GM12872 (cell line): ENCODE measurements at regions not wholly inside any gene's neighbourhood (a gene's known extent, or its start where the extent isn't known, plus 50 kb on each side); places are given as distances from the start of the nearest gene placed in this dataset.

Experiments used
- TF ChIP-seq, protein P1 (sequence below): IDR thresholded peaks from 3 replicates; pipeline ENCODE4 v1.5.1; 2011; ENCODE audit warnings: low read depth, mild to moderate bottlenecking, low read length, moderate library complexity; ENCODE audit not compliant: insufficient read depth

DNA sequence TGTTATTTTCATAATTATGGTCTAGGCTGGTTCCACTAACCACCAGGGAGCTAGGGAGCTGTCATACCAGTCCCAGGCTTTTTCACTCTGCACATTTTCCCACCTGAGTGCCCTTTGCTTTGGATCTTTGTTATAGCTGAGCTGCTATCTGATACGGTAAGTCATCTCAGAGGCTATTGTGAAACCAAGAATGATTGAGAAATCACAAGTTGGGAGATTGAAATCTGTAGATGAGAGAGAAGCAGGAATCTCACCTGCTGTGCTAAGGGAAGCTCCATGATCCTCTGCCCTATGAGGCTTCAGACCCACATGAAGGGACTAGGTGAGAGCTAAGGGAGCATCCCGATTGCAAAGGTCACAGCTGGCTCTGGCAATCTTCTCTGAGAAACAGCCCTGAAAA, 307.8 kb downstream of the REEP3 start:
- TF ChIP-seq, protein P1, sequence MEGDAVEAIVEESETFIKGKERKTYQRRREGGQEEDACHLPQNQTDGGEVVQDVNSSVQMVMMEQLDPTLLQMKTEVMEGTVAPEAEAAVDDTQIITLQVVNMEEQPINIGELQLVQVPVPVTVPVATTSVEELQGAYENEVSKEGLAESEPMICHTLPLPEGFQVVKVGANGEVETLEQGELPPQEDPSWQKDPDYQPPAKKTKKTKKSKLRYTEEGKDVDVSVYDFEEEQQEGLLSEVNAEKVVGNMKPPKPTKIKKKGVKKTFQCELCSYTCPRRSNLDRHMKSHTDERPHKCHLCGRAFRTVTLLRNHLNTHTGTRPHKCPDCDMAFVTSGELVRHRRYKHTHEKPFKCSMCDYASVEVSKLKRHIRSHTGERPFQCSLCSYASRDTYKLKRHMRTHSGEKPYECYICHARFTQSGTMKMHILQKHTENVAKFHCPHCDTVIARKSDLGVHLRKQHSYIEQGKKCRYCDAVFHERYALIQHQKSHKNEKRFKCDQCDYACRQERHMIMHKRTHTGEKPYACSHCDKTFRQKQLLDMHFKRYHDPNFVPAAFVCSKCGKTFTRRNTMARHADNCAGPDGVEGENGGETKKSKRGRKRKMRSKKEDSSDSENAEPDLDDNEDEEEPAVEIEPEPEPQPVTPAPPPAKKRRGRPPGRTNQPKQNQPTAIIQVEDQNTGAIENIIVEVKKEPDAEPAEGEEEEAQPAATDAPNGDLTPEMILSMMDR: no peak

- TF ChIP-seq, protein P1: no peak
These were observed 308.5 kb downstream of the REEP3 start for GRCh38 chr10:63829573-63830149.

DNA sequence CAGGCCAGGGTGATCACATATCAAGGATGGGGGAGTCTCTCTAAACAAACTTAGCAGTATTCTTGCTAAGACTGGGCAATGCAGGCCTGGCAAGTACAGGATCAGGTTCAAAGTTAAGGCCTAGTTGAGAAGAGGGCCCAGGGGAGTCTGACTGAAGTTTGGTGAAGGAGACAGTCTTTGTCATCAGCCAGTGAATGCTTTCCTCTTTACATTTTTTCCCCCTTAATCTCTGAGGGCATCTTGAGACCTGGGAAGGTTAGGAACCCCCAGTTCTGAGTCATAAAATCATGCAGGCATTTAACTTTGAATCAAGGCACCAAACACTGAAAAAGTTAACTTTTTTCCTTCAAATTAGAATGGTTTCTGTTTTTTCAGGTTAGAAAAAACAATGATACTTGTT, 311.5 kb downstream of the REEP3 start:
- TF ChIP-seq, protein P1: no peak

DNA sequence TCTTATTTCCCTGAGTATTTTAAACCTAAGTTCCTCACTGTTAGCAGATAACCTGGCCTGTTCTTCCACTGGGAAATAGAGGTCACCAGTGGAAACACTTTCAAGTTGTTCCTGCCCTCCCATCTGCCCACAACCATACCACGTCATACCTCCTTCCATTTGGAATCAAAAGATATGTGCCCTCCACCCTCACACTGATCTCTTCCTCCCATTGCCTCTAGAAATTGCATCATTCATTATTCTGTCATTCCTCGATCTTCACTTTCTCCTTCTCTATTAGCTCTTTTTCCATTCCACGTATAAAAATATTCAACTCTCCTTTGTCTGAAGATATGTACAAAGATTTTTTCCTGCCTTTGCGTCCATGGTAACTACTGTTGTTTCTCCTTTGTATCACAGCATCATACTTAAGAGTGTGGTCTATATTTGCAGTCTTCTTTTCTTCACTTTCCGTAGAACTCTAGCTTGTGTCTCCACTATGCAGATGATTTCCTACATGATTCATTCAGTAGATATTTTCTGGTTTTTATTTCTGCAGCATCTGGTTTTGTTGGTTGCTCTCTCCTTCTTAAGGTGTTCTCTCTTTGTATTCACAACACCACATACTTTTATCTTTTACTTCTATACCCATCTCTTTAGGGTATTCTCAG, 312.3 kb downstream of the REEP3 start:
- TF ChIP-seq, protein P1: no peak

DNA sequence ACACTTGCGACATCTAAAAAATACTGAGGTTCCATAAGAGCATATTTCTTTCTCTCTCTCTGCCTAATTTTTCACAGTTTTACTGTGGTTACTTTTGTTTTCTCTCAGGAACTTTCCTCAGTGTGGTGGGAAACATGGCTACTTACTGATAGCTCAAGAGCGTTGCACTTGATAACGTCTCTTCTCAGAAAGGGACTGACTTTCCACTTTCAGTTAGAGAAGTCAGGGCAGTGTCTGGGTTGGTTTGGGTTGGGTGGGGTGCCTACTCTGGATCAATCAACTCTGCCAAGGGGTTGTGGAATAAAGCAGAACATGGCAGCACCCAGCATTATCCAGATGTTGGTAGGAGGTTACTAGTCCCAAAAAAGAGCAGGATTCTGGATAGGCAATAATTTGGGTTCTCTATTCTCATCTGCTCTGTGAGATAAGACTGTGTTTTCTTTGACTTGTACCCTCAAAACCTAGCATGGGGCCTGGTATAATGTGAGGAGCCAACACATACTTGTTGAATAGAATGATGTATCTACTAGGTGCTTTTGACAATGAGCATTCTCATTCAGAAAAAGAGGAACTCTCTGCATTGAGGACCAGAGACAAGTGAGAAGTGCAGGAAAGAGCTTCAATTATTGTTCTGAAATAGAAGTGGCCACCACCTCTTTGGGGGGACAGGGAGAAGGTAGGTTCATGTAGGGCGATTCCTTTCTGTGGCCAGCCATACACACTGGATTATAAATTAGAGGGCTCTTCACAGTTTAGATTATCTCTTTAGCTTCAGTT, 315.7 kb downstream of the REEP3 start:
- TF ChIP-seq, protein P1: no peak

DNA sequence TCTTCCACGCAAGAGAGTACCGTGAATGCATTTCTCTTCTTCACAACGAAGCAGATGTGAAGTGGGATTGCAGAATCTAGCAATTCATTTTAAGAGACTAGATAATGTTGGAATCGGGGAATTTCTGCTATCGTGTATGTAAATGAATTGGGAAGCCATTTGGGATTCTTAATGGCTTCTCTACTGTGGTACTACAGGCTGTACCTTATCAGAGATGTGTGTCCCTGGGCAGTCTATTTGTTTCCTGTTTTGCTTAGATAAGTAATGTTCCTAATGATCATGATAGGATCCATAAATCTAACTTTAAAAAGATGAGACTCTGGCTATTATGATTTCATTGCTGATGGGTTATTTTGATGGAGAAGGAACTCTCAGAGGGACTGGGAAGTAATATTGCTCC, 320.6 kb downstream of the REEP3 start:
- TF ChIP-seq, protein P1: no peak

DNA sequence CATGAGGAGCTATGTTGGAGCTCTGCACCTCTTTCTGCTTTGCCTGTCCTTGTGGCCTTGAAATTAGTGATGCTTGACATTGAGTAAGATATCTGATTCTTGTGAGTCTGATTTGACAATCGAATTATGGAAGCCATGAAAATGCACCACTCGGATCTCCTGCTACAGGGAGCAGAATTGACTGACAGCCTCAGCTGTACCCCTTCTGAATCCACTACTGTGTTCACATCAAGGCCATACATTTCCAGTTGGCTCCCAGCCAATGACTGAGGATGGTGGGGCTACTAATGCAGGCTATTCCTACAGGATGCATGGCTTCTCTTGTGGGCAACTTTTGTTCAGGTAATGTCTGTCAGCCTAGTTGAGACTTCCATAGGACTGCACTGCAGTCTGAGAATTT, 321.9 kb downstream of the REEP3 start:
- TF ChIP-seq, protein P1: no peak
